PC-9 (cell line): ENCODE measurements at regions not wholly inside any gene's neighbourhood (a gene's known extent, or its start where the extent isn't known, plus 50 kb on each side); places are given as distances from the start of the nearest gene placed in this dataset.

ENCODE experiments used
- EZH2 ChIP-seq: fragments of 200-600 bp; sonication (generic); IDR thresholded peaks from 2 replicates; pipeline ENCODE4 v1.8.0; 2017; ENCODE audit warnings: antibody characterized with exemption, low read depth
- TF ChIP-seq, protein P1 (sequence below): fragments of 200-600 bp; sonication (generic); conservative IDR thresholded peaks from 2 replicates; pipeline ENCODE4 v1.6.1; 2017; ENCODE audit warnings: mixed run types, antibody characterized with exemption, mild to moderate bottlenecking, moderate library complexity

- TF ChIP-seq, protein P1, sequence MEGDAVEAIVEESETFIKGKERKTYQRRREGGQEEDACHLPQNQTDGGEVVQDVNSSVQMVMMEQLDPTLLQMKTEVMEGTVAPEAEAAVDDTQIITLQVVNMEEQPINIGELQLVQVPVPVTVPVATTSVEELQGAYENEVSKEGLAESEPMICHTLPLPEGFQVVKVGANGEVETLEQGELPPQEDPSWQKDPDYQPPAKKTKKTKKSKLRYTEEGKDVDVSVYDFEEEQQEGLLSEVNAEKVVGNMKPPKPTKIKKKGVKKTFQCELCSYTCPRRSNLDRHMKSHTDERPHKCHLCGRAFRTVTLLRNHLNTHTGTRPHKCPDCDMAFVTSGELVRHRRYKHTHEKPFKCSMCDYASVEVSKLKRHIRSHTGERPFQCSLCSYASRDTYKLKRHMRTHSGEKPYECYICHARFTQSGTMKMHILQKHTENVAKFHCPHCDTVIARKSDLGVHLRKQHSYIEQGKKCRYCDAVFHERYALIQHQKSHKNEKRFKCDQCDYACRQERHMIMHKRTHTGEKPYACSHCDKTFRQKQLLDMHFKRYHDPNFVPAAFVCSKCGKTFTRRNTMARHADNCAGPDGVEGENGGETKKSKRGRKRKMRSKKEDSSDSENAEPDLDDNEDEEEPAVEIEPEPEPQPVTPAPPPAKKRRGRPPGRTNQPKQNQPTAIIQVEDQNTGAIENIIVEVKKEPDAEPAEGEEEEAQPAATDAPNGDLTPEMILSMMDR = no peak
- no peak for TF ChIP-seq EZH2
These were observed 211.0 kb downstream of the CEMIP2 start for GRCh38 chr9:71557310-71557709.
